ENCODE measurements at regions not wholly inside any gene's neighbourhood (a gene's known extent, or its start where the extent isn't known, plus 50 kb on each side); places are given as distances from the start of the nearest gene placed in this dataset.

GRCh38 chr2:192438239-192438638 lies 243.5 kb upstream of the TMEFF2 start:
- TF ChIP-seq, protein P1, sequence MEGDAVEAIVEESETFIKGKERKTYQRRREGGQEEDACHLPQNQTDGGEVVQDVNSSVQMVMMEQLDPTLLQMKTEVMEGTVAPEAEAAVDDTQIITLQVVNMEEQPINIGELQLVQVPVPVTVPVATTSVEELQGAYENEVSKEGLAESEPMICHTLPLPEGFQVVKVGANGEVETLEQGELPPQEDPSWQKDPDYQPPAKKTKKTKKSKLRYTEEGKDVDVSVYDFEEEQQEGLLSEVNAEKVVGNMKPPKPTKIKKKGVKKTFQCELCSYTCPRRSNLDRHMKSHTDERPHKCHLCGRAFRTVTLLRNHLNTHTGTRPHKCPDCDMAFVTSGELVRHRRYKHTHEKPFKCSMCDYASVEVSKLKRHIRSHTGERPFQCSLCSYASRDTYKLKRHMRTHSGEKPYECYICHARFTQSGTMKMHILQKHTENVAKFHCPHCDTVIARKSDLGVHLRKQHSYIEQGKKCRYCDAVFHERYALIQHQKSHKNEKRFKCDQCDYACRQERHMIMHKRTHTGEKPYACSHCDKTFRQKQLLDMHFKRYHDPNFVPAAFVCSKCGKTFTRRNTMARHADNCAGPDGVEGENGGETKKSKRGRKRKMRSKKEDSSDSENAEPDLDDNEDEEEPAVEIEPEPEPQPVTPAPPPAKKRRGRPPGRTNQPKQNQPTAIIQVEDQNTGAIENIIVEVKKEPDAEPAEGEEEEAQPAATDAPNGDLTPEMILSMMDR (IDR thresholded peaks at IDR 0.05), result no peak
- TF ChIP-seq ZFX (IDR thresholded peaks at IDR 0.05; ENCODE audit: borderline replicate concordance), result no peak

All from 22Rv1 (cell line).